ENCODE measurements at regions not wholly inside any gene's neighbourhood (a gene's known extent, or its start where the extent isn't known, plus 50 kb on each side); places are given as distances from the start of the nearest gene placed in this dataset.
A peak's percentile ranks its signal among the peaks of the same experiment; 100 is the strongest.

DNA sequence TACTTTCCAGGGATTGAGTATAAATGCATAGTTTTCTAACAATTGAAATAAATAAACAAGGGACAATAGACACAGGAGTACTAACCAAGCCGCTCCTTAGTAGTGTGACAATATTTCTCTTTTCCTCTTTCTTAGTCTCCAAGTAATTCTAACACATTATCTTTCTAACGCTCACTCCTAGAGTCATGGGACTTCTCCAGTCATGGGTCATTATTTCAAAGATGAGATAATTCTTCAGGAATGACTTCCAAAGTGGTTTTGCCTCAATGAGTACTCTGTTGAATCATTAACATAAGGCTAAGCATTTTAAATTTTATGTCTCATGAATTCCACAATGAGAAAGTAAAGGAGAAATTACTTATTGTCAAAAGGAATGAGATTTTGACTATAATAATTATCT is 605.8 kb upstream of the ADAMTS5 start:
- Histone ChIP-seq H2AFZ (ENCODE audit: control insufficient read depth, low read length) (no peak overlapping the region), H3K27ac (ENCODE audit: control insufficient read depth, insufficient read depth, low read length) (peak overlapping the region; percentile 96), H3K9me1 (ENCODE audit: control insufficient read depth, extremely low read depth, insufficient read depth, low read length) (no peaks in the 10 kb centered on the region), H4K20me1 (ENCODE audit: control insufficient read depth, extremely low read depth, insufficient read depth, low read length) (no peaks in the 10 kb centered on the region), H3K79me2 (ENCODE audit: control insufficient read depth, insufficient read depth, low read length) (no peaks in the 10 kb centered on the region), H3K9ac (ENCODE audit: control insufficient read depth, extremely low read depth, insufficient read depth, low read length) (peak overlapping the region; percentile 31), H3K9me3 (ENCODE audit: control insufficient read depth, low read depth, low read length) (no peaks in the 10 kb centered on the region), H3K4me3 (ENCODE audit: control insufficient read depth in 2 of 3, extremely low read depth in 1 of 3, insufficient read depth in 2 of 3, low read depth in 1 of 3, low read length in 3 of 3) (no peak overlapping the region), H3K4me1 (ENCODE audit: control insufficient read depth, extremely low read depth, insufficient read depth, low read length) (peaks cover 37% of the 10 kb centered on the region), H3K4me2 (ENCODE audit: control insufficient read depth, extremely low read depth, insufficient read depth, low read depth, low read length) (peak overlapping the region; percentile 6), H3K27me3 (ENCODE audit: control insufficient read depth, extremely low read depth, insufficient read depth, low read length) (no peaks in the 10 kb centered on the region), H3K36me3 (ENCODE audit: control insufficient read depth in 2 of 2, extremely low read depth in 1 of 2, insufficient read depth in 2 of 2, low read length in 2 of 2) (no peaks in the 10 kb centered on the region)
- FAIRE-seq (peak; percentile 20), DNase-seq (ENCODE audit: low read depth, low spot score) (no peak)
- TF ChIP-seq EZH2 (IDR thresholded peaks at IDR 0.05; ENCODE audit: low read length), result no peak
- TF ChIP-seq, protein P1, sequence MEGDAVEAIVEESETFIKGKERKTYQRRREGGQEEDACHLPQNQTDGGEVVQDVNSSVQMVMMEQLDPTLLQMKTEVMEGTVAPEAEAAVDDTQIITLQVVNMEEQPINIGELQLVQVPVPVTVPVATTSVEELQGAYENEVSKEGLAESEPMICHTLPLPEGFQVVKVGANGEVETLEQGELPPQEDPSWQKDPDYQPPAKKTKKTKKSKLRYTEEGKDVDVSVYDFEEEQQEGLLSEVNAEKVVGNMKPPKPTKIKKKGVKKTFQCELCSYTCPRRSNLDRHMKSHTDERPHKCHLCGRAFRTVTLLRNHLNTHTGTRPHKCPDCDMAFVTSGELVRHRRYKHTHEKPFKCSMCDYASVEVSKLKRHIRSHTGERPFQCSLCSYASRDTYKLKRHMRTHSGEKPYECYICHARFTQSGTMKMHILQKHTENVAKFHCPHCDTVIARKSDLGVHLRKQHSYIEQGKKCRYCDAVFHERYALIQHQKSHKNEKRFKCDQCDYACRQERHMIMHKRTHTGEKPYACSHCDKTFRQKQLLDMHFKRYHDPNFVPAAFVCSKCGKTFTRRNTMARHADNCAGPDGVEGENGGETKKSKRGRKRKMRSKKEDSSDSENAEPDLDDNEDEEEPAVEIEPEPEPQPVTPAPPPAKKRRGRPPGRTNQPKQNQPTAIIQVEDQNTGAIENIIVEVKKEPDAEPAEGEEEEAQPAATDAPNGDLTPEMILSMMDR (optimal IDR thresholded peaks at IDR 0.05 in 1 of 3, IDR thresholded peaks at IDR 0.05 in 1 of 3, conservative IDR thresholded peaks at IDR 0.05 in 1 of 3; ENCODE audit: extremely low read depth in 1 of 3, insufficient read depth in 2 of 3, low read length in 3 of 3), result no peak
- dilution Hi-C loops (cut with MboI; ENCODE audit: extremely low pct_ligation_motif_present, low sequenced_read_pairs), result no loop called here

DNA sequence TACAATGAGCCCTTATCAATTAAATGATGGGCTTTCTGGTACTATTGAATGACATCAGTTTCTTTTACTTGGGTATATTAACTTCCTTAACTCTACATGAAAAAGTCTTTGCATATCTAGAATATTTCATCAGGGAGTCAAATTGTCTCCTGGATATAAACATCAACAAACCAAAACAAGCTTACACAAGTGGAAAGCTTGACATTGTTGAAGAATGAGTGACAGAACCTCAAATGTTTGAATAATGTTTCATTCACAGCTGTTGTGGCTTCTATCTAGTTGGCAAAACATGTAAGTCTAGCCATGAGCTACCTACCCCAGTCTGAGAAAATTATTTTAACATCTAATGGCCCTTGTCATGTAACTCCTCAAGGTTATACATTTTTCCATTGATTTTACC is 604.8 kb upstream of the ADAMTS5 start:
- Histone ChIP-seq H3K4me1 (ENCODE audit: control insufficient read depth, extremely low read depth, insufficient read depth, low read length) (peaks cover 37% of the 10 kb centered on the region), H3K27me3 (ENCODE audit: control insufficient read depth, extremely low read depth, insufficient read depth, low read length) (no peaks in the 10 kb centered on the region), H3K4me3 (ENCODE audit: control insufficient read depth in 2 of 3, extremely low read depth in 1 of 3, insufficient read depth in 2 of 3, low read depth in 1 of 3, low read length in 3 of 3) (no peak overlapping the region), H3K27ac (ENCODE audit: control insufficient read depth, insufficient read depth, low read length) (peak overlapping the region; percentile 96), H3K9me1 (ENCODE audit: control insufficient read depth, extremely low read depth, insufficient read depth, low read length) (no peaks in the 10 kb centered on the region), H2AFZ (ENCODE audit: control insufficient read depth, low read length) (no peak overlapping the region), H4K20me1 (ENCODE audit: control insufficient read depth, extremely low read depth, insufficient read depth, low read length) (no peaks in the 10 kb centered on the region), H3K9ac (ENCODE audit: control insufficient read depth, extremely low read depth, insufficient read depth, low read length) (peak overlapping the region; percentile 81), H3K4me2 (ENCODE audit: control insufficient read depth, extremely low read depth, insufficient read depth, low read depth, low read length) (peak overlapping the region; percentile 26), H3K79me2 (ENCODE audit: control insufficient read depth, insufficient read depth, low read length) (no peaks in the 10 kb centered on the region), H3K36me3 (ENCODE audit: control insufficient read depth in 2 of 2, extremely low read depth in 1 of 2, insufficient read depth in 2 of 2, low read length in 2 of 2) (no peaks in the 10 kb centered on the region), H3K9me3 (ENCODE audit: control insufficient read depth, low read depth, low read length) (no peaks in the 10 kb centered on the region)
- no peak for TF ChIP-seq EZH2 (IDR thresholded peaks at IDR 0.05; ENCODE audit: low read length)
- TF ChIP-seq, protein P1 (optimal IDR thresholded peaks at IDR 0.05 in 1 of 3, IDR thresholded peaks at IDR 0.05 in 1 of 3, conservative IDR thresholded peaks at IDR 0.05 in 1 of 3; ENCODE audit: extremely low read depth in 1 of 3, insufficient read depth in 2 of 3, low read length in 3 of 3), result no peak
- FAIRE-seq (peak; percentile 90), DNase-seq (ENCODE audit: low read depth, low spot score) (peak; percentile 78)
- dilution Hi-C loops (cut with MboI; ENCODE audit: extremely low pct_ligation_motif_present, low sequenced_read_pairs), result no loop called here
